22Rv1 (cell line): ENCODE measurements at regions not wholly inside any gene's neighbourhood (a gene's known extent, or its start where the extent isn't known, plus 50 kb on each side); places are given as distances from the start of the nearest gene placed in this dataset.

Experiments
- CTCF ChIP-seq: fragments of 450-650 bp; IDR thresholded peaks from 2 replicates; pipeline ENCODE4 v1.5.1; 2017; ENCODE audit warnings: mild to moderate bottlenecking
- ZFX ChIP-seq: fragments of 450-650 bp; IDR thresholded peaks from 2 replicates; pipeline ENCODE4 v1.6.1; 2017; ENCODE audit warnings: antibody characterized with exemption, borderline replicate concordance

DNA sequence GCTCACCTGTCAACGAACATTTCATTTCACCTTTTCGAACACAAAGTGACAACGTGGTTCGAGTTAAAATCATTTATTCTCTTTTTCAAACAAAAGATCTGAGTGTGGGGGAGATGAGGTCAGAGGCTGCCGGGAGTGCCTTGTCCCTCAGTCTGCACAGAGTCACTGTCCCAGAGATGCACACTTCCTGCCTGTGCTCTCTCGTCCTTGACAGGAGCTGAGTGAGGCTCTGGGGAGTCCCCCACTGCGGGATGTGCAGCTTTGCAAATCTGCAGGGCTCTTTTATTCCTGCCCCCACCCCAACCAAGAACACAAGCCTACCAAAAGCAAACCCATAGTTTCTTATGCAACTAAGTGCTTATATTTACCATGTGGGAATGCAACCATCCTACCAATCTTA is 497.8 kb downstream of the EIPR1 start:
- TF ChIP-seq CTCF, result no peak
- TF ChIP-seq ZFX, result no peak
